ENCODE measurements at regions not wholly inside any gene's neighbourhood (a gene's known extent, or its start where the extent isn't known, plus 50 kb on each side); places are given as distances from the start of the nearest gene placed in this dataset.

GRCh38 chr4:52195869-52196268 is 144.8 kb downstream of the SPATA18 start:
- no peaks in the 10 kb centered on the region for H3F3A ChIP-seq (ENCODE audit: low read length, unreplicated experiment)
- H3K27me3 ChIP-seq (ENCODE audit: low read length) = no peaks in the 10 kb centered on the region
- no peak overlapping the region for H3K9ac ChIP-seq (ENCODE audit: low read length)
- no peaks in the 10 kb centered on the region for H3K9me3 ChIP-seq (ENCODE audit: low read length)
- H3K79me2 ChIP-seq (ENCODE audit: low read length) = no peaks in the 10 kb centered on the region
- BruUV-seq (replicated peaks) = no TSS peak
- POLR2A ChIA-PET (ENCODE audit: unreplicated experiment) = no interaction called here
- peaks cover 9% of the 10 kb centered on the region for H3K4me1 ChIP-seq (ENCODE audit: insufficient read depth, low read length)
- H3K27ac ChIP-seq (ENCODE audit: low read length) = no peak overlapping the region
- peak; percentile 16 for DNase-seq
- no peaks in the 10 kb centered on the region for H3K9me2 ChIP-seq (replicated peaks; ENCODE audit: low read length)
- CTCF ChIA-PET = no interaction called here
- no peaks in the 10 kb centered on the region for H4K20me1 ChIP-seq (ENCODE audit: low read length)
- H3K4me3 ChIP-seq (ENCODE audit: low read length) = no peak overlapping the region
- H2AFZ ChIP-seq (ENCODE audit: low read length) = no peak overlapping the region
- H3K4me2 ChIP-seq (ENCODE audit: low read length) = no peak overlapping the region
- TF ChIP-seq EZH2phosphoT487 (IDR thresholded peaks at IDR 0.05; ENCODE audit: borderline replicate concordance, low read length) (no peak), CTCF (conservative IDR thresholded peaks at IDR 0.05; ENCODE audit: low read depth, low read length) (no peak), EZH2 (IDR thresholded peaks at IDR 0.05; ENCODE audit: low read length, unreplicated experiment) (no peak)
- ATAC-seq = peak; percentile 37; the same call in 1 of the 2 replicates
- intact Hi-C loops (cut with micrococcal nuclease) = no loop called here
- no peaks in the 10 kb centered on the region for H3K36me3 ChIP-seq (ENCODE audit: low read depth, low read length)

DNA sequence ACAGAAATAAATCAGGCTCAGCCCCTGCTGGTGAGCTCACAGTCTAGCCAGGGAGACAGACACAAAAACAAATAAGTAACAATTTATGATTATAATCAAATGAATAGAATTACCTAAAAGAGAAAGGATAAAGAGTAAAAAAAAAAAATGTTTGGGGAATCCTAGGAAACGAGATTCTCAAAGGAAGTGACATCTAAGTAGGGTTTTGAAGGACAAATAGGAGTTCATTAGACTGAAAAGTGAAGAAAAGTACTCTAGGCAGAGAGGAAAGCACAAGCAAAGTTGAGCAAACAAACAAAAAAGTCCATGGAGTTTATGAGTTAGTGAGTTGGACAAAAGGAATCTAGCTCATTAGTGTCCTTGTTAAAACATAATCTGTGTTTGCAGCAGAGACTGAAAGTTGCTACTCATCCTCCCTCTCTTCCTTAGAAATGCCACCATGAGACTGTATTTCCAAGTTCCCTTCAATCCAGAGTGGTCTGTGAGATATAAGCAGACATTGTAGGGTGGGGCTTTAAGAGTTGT is 145.6 kb downstream of the SPATA18 start:
- Histone ChIP-seq H3K79me2 (ENCODE audit: low read length) (no peaks in the 10 kb centered on the region), H3K9ac (ENCODE audit: low read length) (no peak overlapping the region), H3K27ac (ENCODE audit: low read length) (no peak overlapping the region), H3F3A (ENCODE audit: low read length, unreplicated experiment) (no peaks in the 10 kb centered on the region), H2AFZ (ENCODE audit: low read length) (no peak overlapping the region), H3K4me1 (ENCODE audit: insufficient read depth, low read length) (peaks cover 9% of the 10 kb centered on the region), H3K27me3 (ENCODE audit: low read length) (no peaks in the 10 kb centered on the region), H3K4me3 (ENCODE audit: low read length) (no peak overlapping the region), H3K9me3 (ENCODE audit: low read length) (no peaks in the 10 kb centered on the region), H3K36me3 (ENCODE audit: low read depth, low read length) (no peaks in the 10 kb centered on the region), H3K4me2 (ENCODE audit: low read length) (no peak overlapping the region), H3K9me2 (replicated peaks; ENCODE audit: low read length) (no peaks in the 10 kb centered on the region), H4K20me1 (ENCODE audit: low read length) (no peaks in the 10 kb centered on the region)
- ChIA-PET CTCF (no interaction called here), POLR2A (ENCODE audit: unreplicated experiment) (interaction anchor here (0.7 kb wide), 1 partner anchor 12 kb away, joined by 3 read pairs; no protein-coding TSS in a partner anchor)
- TF ChIP-seq EZH2 (IDR thresholded peaks at IDR 0.05; ENCODE audit: low read length, unreplicated experiment) = no peak
- no peak for TF ChIP-seq CTCF (conservative IDR thresholded peaks at IDR 0.05; ENCODE audit: low read depth, low read length)
- TF ChIP-seq EZH2phosphoT487 (IDR thresholded peaks at IDR 0.05; ENCODE audit: borderline replicate concordance, low read length) = no peak
- peak; percentile 39 for ATAC-seq
- intact Hi-C loops (cut with micrococcal nuclease) = no loop called here
- no TSS peak for BruUV-seq (replicated peaks)
- peak; percentile 53 for DNase-seq

DNA sequence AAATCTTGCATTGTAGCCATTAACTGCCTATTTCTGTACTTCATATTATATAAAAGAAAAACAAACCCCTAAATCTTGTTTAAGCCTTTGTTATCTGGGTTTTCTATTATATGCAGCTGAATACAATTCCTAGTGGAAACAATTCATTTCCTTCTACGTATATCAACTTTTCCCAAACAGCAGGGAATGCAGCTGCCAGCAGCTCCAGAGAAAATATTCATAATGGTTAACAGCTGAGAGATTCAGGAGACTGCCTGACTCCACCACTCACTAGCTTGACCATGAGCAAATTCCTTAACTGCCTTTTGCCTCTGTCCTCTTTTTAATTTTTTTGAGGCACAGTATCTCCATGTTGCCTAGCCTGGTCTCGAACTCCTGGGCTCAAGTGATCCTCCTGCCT is 146.2 kb downstream of the SPATA18 start:
- peaks cover 9% of the 10 kb centered on the region for H3K4me1 ChIP-seq (ENCODE audit: insufficient read depth, low read length)
- no TSS peak for BruUV-seq (replicated peaks)
- no peak overlapping the region for H3K27ac ChIP-seq (ENCODE audit: low read length)
- no peaks in the 10 kb centered on the region for H3K9me2 ChIP-seq (replicated peaks; ENCODE audit: low read length)
- no peaks in the 10 kb centered on the region for H4K20me1 ChIP-seq (ENCODE audit: low read length)
- H3F3A ChIP-seq (ENCODE audit: low read length, unreplicated experiment) = no peaks in the 10 kb centered on the region
- H3K9me3 ChIP-seq (ENCODE audit: low read length) = no peaks in the 10 kb centered on the region
- no peak for DNase-seq
- no peak overlapping the region for H3K4me2 ChIP-seq (ENCODE audit: low read length)
- H3K79me2 ChIP-seq (ENCODE audit: low read length) = no peaks in the 10 kb centered on the region
- no peak overlapping the region for H2AFZ ChIP-seq (ENCODE audit: low read length)
- no peaks in the 10 kb centered on the region for H3K27me3 ChIP-seq (ENCODE audit: low read length)
- ChIA-PET CTCF (no interaction called here), POLR2A (ENCODE audit: unreplicated experiment) (interaction anchor here (0.7 kb wide), 1 partner anchor 12 kb away, joined by 3 read pairs; no protein-coding TSS in a partner anchor)
- no peaks in the 10 kb centered on the region for H3K36me3 ChIP-seq (ENCODE audit: low read depth, low read length)
- H3K9ac ChIP-seq (ENCODE audit: low read length) = no peak overlapping the region
- no peak overlapping the region for H3K4me3 ChIP-seq (ENCODE audit: low read length)
- intact Hi-C loops (cut with micrococcal nuclease) = no loop called here
- no peak for ATAC-seq
- TF ChIP-seq EZH2 (IDR thresholded peaks at IDR 0.05; ENCODE audit: low read length, unreplicated experiment) (no peak), CTCF (conservative IDR thresholded peaks at IDR 0.05; ENCODE audit: low read depth, low read length) (no peak)
